ENCODE measurements at regions not wholly inside any gene's neighbourhood (a gene's known extent, or its start where the extent isn't known, plus 50 kb on each side); places are given as distances from the start of the nearest gene placed in this dataset.
"Not testable (repeated sequence)": the region's sequence is repeated elsewhere in the genome, so short reads cannot be mapped to it uniquely, and the experiment has no call there.

GRCh38 chr4:54837576-54838140 is 179.9 kb downstream of the KIT start:
- Mint-ChIP-seq H3K4me1 (ENCODE audit: low read depth, unreplicated experiment) (no peaks in the 10 kb centered on the region), H3K36me3 (ENCODE audit: unreplicated experiment) (no peaks in the 10 kb centered on the region), H3K4me3 (ENCODE audit: unreplicated experiment) (no peak overlapping the region), H3K27me3 (ENCODE audit: unreplicated experiment) (peaks cover 2% of the 10 kb centered on the region), H3K27ac (ENCODE audit: unreplicated experiment) (no peak overlapping the region), H3K9me3 (ENCODE audit: unreplicated experiment) (no peaks in the 10 kb centered on the region)
- TF ChIP-seq CTCF (IDR thresholded peaks at IDR 0.05; ENCODE audit: partially characterized antibody, unreplicated experiment) = no peak
- DNase-seq = no peak

GRCh38 chr4:54828361-54828760 is 170.6 kb downstream of the KIT start:
- not testable (repeated sequence) for DNase-seq; H3K9me3 Mint-ChIP-seq (ENCODE audit: unreplicated experiment); H3K36me3 Mint-ChIP-seq (ENCODE audit: unreplicated experiment); H3K4me1 Mint-ChIP-seq (ENCODE audit: low read depth, unreplicated experiment); H3K27ac Mint-ChIP-seq (ENCODE audit: unreplicated experiment); H3K4me3 Mint-ChIP-seq (ENCODE audit: unreplicated experiment); H3K27me3 Mint-ChIP-seq (ENCODE audit: unreplicated experiment)

GRCh38 chr4:54823616-54824015 is 165.9 kb downstream of the KIT start:
- Mint-ChIP-seq H3K4me1 (ENCODE audit: low read depth, unreplicated experiment) (no peaks in the 10 kb centered on the region), H3K36me3 (ENCODE audit: unreplicated experiment) (no peaks in the 10 kb centered on the region)

GRCh38 chr4:54819034-54819433 is 161.3 kb downstream of the KIT start:
- Mint-ChIP-seq H3K4me1 (ENCODE audit: low read depth, unreplicated experiment) (no peaks in the 10 kb centered on the region), H3K27me3 (ENCODE audit: unreplicated experiment) (no peaks in the 10 kb centered on the region), H3K9me3 (ENCODE audit: unreplicated experiment) (no peaks in the 10 kb centered on the region), H3K36me3 (ENCODE audit: unreplicated experiment) (no peaks in the 10 kb centered on the region), H3K4me3 (ENCODE audit: unreplicated experiment) (no peak overlapping the region), H3K27ac (ENCODE audit: unreplicated experiment) (no peak overlapping the region)
- TF ChIP-seq CTCF (IDR thresholded peaks at IDR 0.05; ENCODE audit: partially characterized antibody, unreplicated experiment) = no peak
- DNase-seq = no peak

More at GRCh38 chr4:54823616-54824015, 165.9 kb downstream of the KIT start:
- no peak for DNase-seq
- TF ChIP-seq CTCF (IDR thresholded peaks at IDR 0.05; ENCODE audit: partially characterized antibody, unreplicated experiment) = no peak
- H3K9me3 Mint-ChIP-seq (ENCODE audit: unreplicated experiment) = no peaks in the 10 kb centered on the region
- no peaks in the 10 kb centered on the region for H3K27me3 Mint-ChIP-seq (ENCODE audit: unreplicated experiment)
- H3K4me3 Mint-ChIP-seq (ENCODE audit: unreplicated experiment) = no peak overlapping the region
- no peak overlapping the region for H3K27ac Mint-ChIP-seq (ENCODE audit: unreplicated experiment)

GRCh38 chr4:54818481-54818880 is 160.7 kb downstream of the KIT start:
- no peak for DNase-seq
- Mint-ChIP-seq H3K27me3 (ENCODE audit: unreplicated experiment) (no peaks in the 10 kb centered on the region), H3K4me1 (ENCODE audit: low read depth, unreplicated experiment) (no peaks in the 10 kb centered on the region), H3K9me3 (ENCODE audit: unreplicated experiment) (no peaks in the 10 kb centered on the region), H3K4me3 (ENCODE audit: unreplicated experiment) (no peak overlapping the region), H3K36me3 (ENCODE audit: unreplicated experiment) (no peaks in the 10 kb centered on the region), H3K27ac (ENCODE audit: unreplicated experiment) (no peak overlapping the region)
- TF ChIP-seq CTCF (IDR thresholded peaks at IDR 0.05; ENCODE audit: partially characterized antibody, unreplicated experiment) = no peak

Measured in glutamatergic neuron (in vitro differentiated cells).